ENCODE measurements at regions not wholly inside any gene's neighbourhood (a gene's known extent, or its start where the extent isn't known, plus 50 kb on each side); places are given as distances from the start of the nearest gene placed in this dataset.

DNA sequence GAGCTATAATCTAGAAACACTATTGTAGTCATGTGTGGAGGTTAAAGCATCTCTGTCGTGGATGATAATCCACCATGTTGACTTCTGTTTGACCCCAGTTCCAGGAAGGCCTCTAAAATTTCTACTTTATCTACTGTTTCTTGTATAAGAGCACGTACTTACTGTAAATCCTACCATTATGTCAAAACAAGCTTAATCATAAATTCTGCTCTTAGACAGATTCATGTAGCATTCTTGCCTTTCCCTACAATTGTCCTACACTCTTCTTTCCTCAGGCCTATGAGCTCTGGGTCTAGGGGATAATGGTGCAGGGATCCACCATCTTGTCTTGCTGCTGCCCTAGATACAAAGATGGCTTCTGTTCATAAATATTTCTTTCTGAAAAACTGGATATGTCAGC is 2594.3 kb downstream of the ARAP2 start:
- intact Hi-C loops (cut with DNase I): no loop called here
- no peak for ATAC-seq

DNA sequence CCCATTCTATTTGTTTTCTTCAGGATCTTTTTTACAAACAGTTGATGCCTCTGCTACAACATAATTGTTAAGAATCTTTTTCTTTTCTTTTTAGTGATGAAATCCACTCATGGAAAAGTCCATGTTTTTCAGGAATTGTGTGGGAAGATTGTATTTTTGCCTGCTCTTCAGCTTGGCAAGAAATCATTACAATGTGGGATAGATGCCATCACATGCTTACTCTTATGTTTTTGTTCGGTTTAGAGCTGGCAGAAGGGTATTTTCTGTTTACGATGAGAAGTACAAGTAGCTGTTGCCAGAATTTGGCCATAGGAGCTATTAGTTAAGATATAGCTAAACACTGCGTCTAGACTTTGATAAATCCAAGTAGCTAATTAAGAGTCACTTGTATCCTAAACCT is 2585.3 kb downstream of the ARAP2 start:
- Histone ChIP-seq H3K36me3 (no peaks in the 10 kb centered on the region), H3K4me3 (no peak overlapping the region), H3K27me3 (no peaks in the 10 kb centered on the region), H3K9me3 (no peaks in the 10 kb centered on the region), H3K4me1 (no peaks in the 10 kb centered on the region), H3K27ac (no peak overlapping the region)
- TF ChIP-seq POLR2A (IDR thresholded peaks at IDR 0.05): no peak
- TF ChIP-seq, protein P1, sequence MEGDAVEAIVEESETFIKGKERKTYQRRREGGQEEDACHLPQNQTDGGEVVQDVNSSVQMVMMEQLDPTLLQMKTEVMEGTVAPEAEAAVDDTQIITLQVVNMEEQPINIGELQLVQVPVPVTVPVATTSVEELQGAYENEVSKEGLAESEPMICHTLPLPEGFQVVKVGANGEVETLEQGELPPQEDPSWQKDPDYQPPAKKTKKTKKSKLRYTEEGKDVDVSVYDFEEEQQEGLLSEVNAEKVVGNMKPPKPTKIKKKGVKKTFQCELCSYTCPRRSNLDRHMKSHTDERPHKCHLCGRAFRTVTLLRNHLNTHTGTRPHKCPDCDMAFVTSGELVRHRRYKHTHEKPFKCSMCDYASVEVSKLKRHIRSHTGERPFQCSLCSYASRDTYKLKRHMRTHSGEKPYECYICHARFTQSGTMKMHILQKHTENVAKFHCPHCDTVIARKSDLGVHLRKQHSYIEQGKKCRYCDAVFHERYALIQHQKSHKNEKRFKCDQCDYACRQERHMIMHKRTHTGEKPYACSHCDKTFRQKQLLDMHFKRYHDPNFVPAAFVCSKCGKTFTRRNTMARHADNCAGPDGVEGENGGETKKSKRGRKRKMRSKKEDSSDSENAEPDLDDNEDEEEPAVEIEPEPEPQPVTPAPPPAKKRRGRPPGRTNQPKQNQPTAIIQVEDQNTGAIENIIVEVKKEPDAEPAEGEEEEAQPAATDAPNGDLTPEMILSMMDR (IDR thresholded peaks at IDR 0.05): no peak
- intact Hi-C loops (cut with DNase I): no loop called here
- no peak for DNase-seq
- no peak for ATAC-seq
- 59% methylated on average over 3 of the region's 3 CpGs for WGBS (ENCODE audit: insufficient coverage, low coverage, low lambda C conversion rate, missing lambda C conversion rate)

More for the DNA sequence above, 2594.3 kb downstream of the ARAP2 start:
- WGBS (ENCODE audit: insufficient coverage, low coverage, low lambda C conversion rate, missing lambda C conversion rate): 42% methylated on average over 2 of the region's 2 CpGs
- no peak for TF ChIP-seq POLR2A (IDR thresholded peaks at IDR 0.05)
- TF ChIP-seq, protein P1 (IDR thresholded peaks at IDR 0.05): no peak
- no peaks in the 10 kb centered on the region for H3K4me1 ChIP-seq
- no peak overlapping the region for H3K27ac ChIP-seq
- H3K9me3 ChIP-seq: no peaks in the 10 kb centered on the region
- no peak for DNase-seq
- no peaks in the 10 kb centered on the region for H3K36me3 ChIP-seq
- no peak overlapping the region for H3K4me3 ChIP-seq
- H3K27me3 ChIP-seq: no peaks in the 10 kb centered on the region

DNA sequence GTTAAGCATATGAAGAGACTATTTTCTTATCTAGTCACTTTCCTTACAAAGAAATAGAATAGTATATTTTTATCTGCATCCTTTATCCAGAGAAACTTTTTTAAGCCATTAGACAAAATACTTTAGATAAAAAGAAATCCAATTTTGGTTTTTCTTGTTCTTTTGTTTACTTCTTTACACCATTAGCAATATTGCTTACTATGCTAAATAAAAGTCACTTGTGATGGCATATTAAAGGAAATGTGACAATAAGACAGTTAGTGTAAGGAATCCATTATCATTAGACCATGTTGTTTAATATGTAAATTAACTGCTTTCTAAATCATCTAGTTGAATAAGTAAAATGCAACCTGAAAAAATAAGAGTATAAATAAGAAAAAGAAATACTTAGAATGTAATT is 2582.7 kb downstream of the ARAP2 start:
- ATAC-seq (no peak), DNase-seq (no peak)
- no peak overlapping the region for H3K4me3 ChIP-seq
- TF ChIP-seq, protein P1 (IDR thresholded peaks at IDR 0.05): no peak
- TF ChIP-seq POLR2A (IDR thresholded peaks at IDR 0.05): no peak
- H3K4me1 ChIP-seq: no peaks in the 10 kb centered on the region
- H3K27me3 ChIP-seq: no peaks in the 10 kb centered on the region
- peaks cover 0 to 3% (median 0%) of the 10 kb centered on the region in 4 donors for H3K9me3 ChIP-seq
- no peaks in the 10 kb centered on the region for H3K36me3 ChIP-seq
- no peak overlapping the region for H3K27ac ChIP-seq
- intact Hi-C loops (cut with DNase I): no loop called here

DNA sequence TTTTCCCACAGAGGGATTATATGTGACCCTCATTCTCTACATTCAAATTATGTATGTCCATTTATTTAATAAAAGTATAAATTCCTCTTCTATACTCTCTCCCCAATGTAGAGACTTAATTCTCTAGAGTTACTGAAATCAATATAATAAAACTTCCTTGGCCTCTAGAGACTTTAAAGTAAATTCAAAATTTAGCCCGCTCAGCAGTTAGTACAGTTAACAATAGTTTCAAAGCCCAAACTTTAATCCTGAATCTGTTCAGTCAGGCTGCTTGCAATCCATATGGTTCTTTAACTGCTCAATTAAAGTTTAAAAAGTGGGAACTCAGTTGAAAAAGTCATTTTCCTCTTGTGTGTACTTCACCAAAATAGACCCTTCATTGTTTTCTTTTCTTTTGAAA is 2558.4 kb downstream of the ARAP2 start:
- H3K9me3 ChIP-seq: no peaks in the 10 kb centered on the region
- no peak overlapping the region for H3K4me3 ChIP-seq
- no peak overlapping the region for H3K27ac ChIP-seq
- DNase-seq (no peak), ATAC-seq (no peak)
- H3K36me3 ChIP-seq: no peaks in the 10 kb centered on the region
- intact Hi-C loops (cut with DNase I): no loop called here
- 93% methylated on average over 1 of the region's 1 CpG for WGBS (ENCODE audit: insufficient coverage, low coverage, low lambda C conversion rate, missing lambda C conversion rate)
- H3K27me3 ChIP-seq: no peaks in the 10 kb centered on the region
- TF ChIP-seq, protein P1 (IDR thresholded peaks at IDR 0.05): no peak
- TF ChIP-seq POLR2A (IDR thresholded peaks at IDR 0.05): no peak
- no peaks in the 10 kb centered on the region for H3K4me1 ChIP-seq

DNA sequence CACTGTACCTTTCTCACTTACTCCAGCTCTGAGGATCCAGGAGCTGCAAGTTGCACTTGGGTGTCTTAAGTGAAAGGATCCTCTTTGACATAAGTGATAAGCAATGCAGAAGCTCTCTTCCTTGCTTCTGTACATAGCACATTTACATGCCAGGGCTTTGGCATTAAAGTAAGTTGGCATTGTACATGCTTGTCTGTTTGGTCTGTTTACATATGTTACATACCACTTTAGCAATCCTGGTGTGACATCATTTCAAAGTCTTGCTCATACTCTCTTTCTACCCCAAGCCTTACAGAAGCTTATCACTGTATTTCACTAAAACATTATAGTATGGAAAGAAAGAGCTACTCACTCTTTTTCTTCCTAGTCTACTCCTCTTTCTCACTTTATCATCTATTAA is 2548.3 kb downstream of the ARAP2 start:
- TF ChIP-seq, protein P1 (IDR thresholded peaks at IDR 0.05): no peak
- TF ChIP-seq POLR2A (IDR thresholded peaks at IDR 0.05): no peak
- H3K4me3 ChIP-seq: no peak overlapping the region
- ATAC-seq (no peak), DNase-seq (no peak)
- H3K27ac ChIP-seq: no peak overlapping the region
- peaks cover 0 to 2% (median 0%) of the 10 kb centered on the region in 4 donors for H3K9me3 ChIP-seq
- intact Hi-C loops (cut with DNase I): no loop called here
- H3K36me3 ChIP-seq: no peaks in the 10 kb centered on the region
- H3K27me3 ChIP-seq: no peaks in the 10 kb centered on the region
- no peaks in the 10 kb centered on the region for H3K4me1 ChIP-seq

Data from right lobe of liver (tissue), 6 donors.